Hematopoietic multipotent progenitor cell treated with erythropoietin and hydrocortisone succinate and interleukin-3 and kit ligand, for 8 days (in vitro differentiated cells): ENCODE measurements at regions not wholly inside any gene's neighbourhood (a gene's known extent, or its start where the extent isn't known, plus 50 kb on each side); places are given as distances from the start of the nearest gene placed in this dataset.

Source experiments
- DNase-seq: peaks from one replicate; pipeline ENCODE4 v3.0.0-alpha.2; 2015

DNA sequence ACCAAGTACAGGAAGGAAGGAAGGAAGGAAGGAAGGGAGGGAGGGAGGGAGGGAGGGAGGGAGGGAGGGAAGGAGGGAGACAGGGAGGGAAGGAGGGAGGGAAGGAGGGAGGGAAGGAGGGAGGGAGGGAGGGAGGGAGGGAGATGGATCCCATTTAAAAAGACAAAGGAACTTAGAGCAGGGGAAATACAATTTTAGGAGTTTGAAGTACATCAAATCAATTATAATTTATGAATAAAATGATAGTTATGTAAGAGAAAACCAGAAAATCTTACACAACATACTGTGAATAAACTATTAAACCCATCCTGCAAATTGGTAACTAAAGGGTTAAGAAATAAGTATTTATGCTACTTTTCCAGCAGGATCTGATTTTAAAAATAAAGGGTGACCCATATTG lies 475.9 kb downstream of the HDGFL1 start:
- no peak for DNase-seq

DNA sequence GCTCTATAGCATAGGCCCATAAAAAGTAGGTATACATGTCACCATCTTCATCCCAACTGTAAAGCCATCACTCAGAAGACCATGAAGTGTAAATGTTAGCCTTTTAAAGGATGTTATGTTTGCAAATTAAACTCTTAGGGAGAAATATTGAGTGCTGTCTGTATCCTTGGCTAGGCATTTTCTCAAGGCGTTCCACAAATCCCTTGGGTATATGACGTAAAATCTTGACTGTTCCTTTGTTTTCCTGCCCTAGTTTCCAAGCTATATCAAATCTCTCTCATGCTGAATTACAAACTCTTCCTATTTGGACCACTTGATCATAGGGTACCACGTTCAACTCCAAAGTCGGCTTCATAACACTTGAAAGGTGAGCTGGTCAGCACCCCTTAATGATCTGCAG lies 486.2 kb downstream of the HDGFL1 start:
- no peak for DNase-seq

DNA sequence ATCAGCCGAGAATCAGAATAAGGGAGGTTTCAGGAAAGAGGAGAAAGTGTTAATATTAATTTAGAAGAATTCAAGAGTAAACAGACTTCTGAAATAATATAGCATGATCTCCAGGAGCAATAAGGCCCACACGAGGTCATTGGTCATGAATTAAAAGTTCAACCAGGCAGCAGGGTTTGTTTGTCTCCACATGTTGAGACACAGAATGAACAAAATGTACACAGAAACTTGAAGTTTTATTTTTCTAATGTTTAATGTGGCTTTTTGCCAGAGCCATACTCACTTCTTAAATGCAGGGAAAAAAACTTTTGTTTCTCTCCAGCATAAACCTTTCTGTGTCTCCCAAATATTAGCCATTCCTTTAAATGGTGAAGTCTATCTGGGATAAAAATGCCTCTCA lies 504.5 kb downstream of the HDGFL1 start:
- no peak for DNase-seq

DNA sequence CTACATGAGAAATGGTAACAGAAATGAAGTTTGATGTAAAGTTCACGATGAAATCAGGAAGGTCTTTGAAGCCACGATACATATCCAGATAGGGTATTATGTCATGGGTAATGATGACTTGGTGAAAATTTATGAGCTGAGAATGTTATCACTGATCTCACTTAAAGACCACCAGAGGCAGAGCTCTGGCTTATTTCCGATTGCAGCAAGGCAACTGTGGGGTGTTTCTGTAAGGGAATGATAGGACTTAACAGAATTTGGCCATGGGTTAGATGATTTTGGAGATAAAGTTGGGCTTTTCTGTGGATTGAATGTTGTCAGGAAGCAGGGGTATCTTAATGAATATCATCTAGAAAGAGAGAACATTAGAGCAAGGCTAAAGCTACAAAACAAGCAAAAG lies 508.4 kb downstream of the HDGFL1 start:
- no peak for DNase-seq

DNA sequence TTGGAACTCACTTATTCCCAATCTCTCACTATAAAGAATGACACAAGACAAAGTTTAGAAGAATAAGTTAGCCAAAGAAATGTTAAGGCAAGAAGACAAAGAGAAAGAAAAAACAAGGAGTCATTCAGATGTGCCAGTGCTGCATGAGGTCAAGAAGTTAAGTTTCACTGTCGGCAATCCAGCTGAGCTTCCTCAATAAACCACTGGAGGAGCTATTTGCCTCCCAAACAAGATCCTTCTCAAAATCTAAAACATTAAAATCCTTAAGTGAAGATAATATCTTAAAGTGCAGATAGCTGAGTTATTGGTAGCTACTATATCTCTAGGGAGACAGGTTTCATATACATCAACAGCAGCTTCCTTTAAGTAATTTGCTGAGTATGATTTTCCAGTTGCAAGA lies 512.3 kb downstream of the HDGFL1 start:
- DNase-seq: no peak

DNA sequence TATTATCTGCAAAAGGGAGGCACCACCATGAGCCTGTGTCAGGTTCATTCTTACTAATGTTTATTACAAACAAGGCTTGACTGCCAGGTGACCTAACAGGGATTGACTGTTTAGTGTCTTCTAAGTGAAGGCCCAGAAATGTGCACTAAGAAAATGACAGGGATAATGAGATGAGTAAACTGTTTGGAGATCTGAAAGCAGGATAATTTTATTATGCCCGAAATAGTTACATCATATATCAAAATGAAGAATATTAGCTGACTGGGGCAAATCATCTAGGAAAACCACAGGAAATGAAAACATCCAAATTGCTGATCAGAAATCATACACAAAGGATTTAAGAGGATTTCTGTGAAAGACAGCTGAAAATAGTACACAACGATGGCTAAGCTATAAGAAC lies 516.7 kb downstream of the HDGFL1 start:
- DNase-seq: no peak

- no peak for DNase-seq
These were observed 518.1 kb downstream of the HDGFL1 start for GRCh38 chr6:23087471-23087870.

GRCh38 chr6:23088761-23089160 lies 519.4 kb downstream of the HDGFL1 start:
- DNase-seq: no peak

DNA sequence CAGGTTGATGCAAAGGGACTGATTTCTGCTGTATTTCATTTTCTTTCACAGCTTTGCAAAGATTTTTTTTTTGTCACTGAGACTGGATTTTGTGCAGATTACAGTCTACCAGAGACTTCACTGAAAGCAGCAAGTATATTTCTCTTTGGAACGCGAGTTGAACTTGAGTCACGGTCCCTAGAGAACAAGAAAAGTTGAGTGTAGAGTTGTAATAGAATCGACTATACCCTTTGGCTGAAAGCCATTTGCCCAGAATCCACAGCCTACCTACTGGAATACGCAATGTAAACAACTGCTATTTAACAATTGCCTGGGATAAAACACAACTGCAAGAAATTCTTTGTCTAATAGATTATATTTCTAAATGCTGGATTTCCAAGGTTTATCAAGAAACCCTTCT lies 520.6 kb downstream of the HDGFL1 start:
- no peak for DNase-seq

DNA sequence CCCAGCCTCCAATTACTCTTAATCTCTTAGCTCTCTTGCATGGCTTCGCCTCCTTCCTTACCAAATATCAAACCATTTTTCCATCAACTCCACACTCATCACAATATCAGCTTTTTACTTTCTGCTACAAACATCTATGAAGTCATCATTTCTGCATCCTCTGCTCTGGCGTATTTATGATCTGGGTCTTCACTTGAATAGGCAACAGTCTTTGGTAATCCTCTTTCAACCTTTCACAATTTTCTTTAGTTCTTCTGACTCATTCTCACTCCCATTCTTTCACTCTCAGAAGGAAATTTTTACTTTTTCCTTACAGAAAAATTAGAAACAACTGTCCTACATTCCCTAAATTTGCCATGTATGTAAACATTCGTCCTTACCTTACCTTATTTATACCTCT lies 522.4 kb downstream of the HDGFL1 start:
- DNase-seq: no peak

GRCh38 chr6:23096876-23097275 lies 527.5 kb downstream of the HDGFL1 start:
- DNase-seq: no peak

DNA sequence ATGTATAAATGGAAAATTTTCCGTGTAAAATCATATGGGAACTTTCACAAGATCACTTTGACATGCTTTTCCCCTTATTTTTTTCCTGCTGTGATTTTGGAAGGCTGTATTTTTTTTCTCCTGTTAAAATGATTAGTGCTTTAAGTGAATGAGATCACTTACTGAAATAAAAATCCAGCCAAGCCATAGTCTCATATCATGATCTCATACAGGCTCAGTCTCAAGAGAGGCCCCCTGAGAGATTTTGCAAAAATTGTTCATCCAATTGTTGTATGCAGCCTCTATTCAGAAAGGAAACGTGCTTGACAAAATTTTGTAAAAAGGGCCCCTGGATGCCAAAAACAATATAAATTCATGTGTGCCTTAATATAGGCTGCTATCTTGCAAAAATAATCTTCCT lies 528.2 kb downstream of the HDGFL1 start:
- DNase-seq: no peak

DNA sequence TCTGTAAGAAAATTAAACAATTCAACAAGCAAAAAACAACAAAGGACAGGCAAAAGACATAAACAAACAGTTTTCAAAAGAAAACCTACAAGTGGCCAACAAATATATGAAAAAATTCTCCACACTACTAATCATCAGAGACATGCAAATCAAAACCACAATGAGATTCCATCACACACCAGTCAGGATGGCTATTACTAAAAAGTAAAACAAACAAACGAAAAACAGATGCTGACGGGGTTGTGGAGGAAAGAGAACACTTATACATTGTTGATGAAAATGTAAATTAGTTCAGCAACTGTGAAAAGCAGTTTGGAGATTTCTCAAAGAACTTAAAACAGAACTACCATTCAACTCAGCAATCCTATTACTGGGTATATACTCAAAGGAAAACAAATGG lies 537.6 kb downstream of the HDGFL1 start:
- no peak for DNase-seq

DNA sequence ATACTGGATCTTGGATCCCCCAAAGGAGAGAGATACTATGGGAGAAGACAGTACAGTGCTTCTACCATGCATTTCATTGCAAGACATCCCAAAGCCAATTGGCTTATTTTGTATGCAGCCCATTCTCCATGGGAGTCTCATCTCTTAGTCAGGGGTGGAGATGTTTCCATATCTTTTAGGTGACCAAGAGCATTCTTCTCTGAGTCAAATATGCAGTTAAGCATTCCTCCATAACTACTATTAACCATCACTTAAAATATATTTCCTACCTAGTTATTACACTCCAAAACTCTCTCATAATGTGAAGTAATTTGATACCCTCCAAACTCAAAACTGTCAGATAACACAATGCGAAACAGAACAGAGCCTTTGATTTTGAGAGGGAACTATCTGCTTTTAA lies 542.6 kb downstream of the HDGFL1 start:
- DNase-seq: no peak

- DNase-seq: no peak
These were observed 545.6 kb downstream of the HDGFL1 start for GRCh38 chr6:23114812-23115504.

- DNase-seq: no peak
These were observed 568.2 kb downstream of the HDGFL1 start for GRCh38 chr6:23137611-23138010.

GRCh38 chr6:23140871-23141270 lies 571.5 kb downstream of the HDGFL1 start:
- DNase-seq: no peak

DNA sequence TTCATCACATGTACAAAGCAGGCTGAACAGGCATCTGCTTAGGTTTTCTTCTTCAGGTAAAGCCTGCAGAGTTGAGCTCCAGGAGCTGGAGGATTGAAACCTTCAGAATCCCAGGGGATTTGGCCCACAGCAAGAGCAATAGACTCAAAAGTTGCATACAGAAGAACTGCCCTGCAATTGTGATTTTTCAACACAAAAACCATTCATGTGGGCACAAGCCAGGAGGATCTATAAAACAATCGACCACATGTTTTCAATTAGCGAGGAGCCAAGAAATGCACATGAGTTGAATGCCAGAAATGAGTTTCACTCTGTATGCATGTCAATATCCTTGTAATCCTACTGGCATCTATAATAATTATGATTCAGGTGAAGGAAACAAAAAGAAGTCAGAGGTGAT lies 576.4 kb downstream of the HDGFL1 start:
- DNase-seq: no peak

DNA sequence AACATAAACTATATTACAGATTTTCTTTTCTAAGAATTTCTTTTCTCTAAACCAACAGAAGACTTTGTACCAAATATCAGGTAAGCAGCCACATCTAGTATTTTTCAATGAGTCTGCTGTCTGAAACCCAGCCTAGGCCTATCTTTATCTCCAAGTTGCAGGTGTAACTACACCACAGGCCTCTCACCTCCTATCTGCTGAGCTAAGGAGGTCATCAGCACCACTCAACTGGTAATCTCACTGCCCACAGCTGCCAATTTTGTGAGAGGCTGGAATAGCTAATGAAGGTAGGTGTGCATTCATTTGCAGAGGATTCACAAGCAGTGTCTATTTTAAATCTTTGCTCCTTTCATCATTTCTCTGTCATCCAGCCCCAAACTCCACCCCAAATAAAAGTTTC lies 584.8 kb downstream of the HDGFL1 start:
- DNase-seq: no peak

DNA sequence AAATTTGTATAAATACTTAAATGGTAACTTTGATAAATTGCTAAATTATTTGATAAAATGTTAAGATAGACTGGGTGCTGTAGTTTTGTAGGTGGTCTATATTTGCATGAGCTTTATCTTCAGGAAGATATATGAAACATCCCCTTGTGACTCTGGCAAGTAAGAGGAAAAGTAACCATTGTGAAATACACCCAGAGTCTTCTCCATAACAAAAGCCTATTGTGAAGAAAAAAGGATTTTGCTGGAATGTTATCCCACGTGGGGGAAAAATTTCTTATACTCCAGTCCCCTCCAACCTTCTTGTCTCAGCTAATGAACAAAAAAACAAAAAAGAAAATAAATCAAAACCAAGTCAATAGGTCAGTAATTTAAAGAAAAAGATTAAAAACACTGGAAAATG lies 600.7 kb downstream of the HDGFL1 start:
- DNase-seq: no peak

GRCh38 chr6:23173234-23173633 lies 603.9 kb downstream of the HDGFL1 start:
- no peak for DNase-seq

DNA sequence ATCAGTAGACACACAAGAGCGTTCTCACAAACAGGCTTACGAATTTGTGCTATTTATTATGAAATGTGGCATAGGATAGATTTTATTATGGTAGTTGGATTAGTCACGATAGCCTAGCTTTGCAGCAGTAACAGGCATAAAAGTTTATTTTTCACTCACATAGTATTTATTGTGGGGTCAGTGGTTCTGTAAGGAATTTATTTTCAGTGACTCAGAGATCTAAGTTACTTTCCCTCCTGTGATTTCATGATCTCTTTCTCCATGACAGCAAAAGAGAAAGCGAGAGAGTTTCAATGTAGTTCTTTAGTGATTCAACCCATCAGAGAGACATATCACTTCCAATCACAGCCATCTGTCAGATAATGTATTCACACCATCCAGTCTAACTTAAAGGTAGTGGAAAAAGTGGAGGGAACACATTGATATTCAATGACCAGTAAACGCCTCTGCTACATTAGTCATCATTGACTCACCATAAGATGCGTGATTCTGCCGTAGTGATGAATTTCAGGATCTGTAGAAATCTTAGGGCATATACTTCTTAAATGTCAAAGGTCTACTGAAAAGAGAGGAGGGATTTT lies 605.5 kb downstream of the HDGFL1 start:
- no peak for DNase-seq

GRCh38 chr6:23175391-23175790 lies 606.0 kb downstream of the HDGFL1 start:
- DNase-seq: no peak

- no peak for DNase-seq
These were observed 607.1 kb downstream of the HDGFL1 start for GRCh38 chr6:23176471-23176870.

DNA sequence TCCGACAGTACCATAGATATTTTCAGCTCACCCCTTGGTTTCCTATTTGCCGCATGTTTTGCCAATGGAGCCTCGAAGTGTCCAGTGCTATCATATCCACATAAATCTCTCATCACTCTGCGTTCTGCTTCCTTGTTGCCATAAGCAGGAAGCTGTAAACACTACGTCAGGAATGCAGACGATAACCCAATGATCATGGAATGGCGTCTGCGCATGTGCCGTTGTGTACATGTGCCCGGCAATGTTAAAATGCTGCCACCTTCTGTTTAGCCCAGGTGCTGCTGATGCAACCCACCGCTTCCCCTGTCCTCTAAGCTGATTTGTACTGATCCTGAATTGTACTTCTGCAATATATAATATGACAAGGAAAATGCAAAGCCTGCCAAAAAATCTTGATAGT lies 607.5 kb downstream of the HDGFL1 start:
- DNase-seq: no peak
